Neural cell (in vitro differentiated cells): ENCODE measurements at regions not wholly inside any gene's neighbourhood (a gene's known extent, or its start where the extent isn't known, plus 50 kb on each side); places are given as distances from the start of the nearest gene placed in this dataset.

Experiments used
- CTCF ChIP-seq: fragments of 450-650 bp; IDR thresholded peaks from 2 replicates; pipeline ENCODE4 v1.5.1; 2014; ENCODE audit warnings: antibody characterized with exemption, mild to moderate bottlenecking, moderate library complexity; ENCODE audit not compliant: poor library complexity, severe bottlenecking
- EP300 ChIP-seq: fragments of 450-650 bp; conservative IDR thresholded peaks from 2 replicates; pipeline ENCODE4 v1.6.1; 2014; ENCODE audit warnings: antibody characterized with exemption, mild to moderate bottlenecking, moderate library complexity; ENCODE audit not compliant: poor library complexity, severe bottlenecking
- EZH2 ChIP-seq: fragments of 200-600, 300-800 bp; shearing (Covaris generic), sonication (generic); IDR thresholded peaks from 2 replicates; pipeline ENCODE4 v1.6.1; 2014; ENCODE audit warnings: antibody characterized with exemption, low read length, borderline replicate concordance, mild to moderate bottlenecking; ENCODE audit not compliant: insufficient read depth, poor library complexity, severe bottlenecking
- MXI1 ChIP-seq: fragments of 450-650 bp; conservative IDR thresholded peaks from 2 replicates; pipeline ENCODE4 v1.6.1; 2014; ENCODE audit warnings: antibody characterized with exemption, mild to moderate bottlenecking; ENCODE audit not compliant: poor library complexity, severe bottlenecking
- POLR2AphosphoS5 ChIP-seq: IDR thresholded peaks from 2 replicates; pipeline ENCODE4 v1.6.1; 2012
- RAD21 ChIP-seq: fragments of 450-650 bp; conservative IDR thresholded peaks from 2 replicates; pipeline ENCODE4 v1.6.1; 2014; ENCODE audit warnings: antibody characterized with exemption, mild to moderate bottlenecking, moderate library complexity
- REST ChIP-seq: IDR thresholded peaks from 2 replicates; pipeline ENCODE4 v1.6.1; 2012; ENCODE audit warnings: borderline replicate concordance
- SMC3 ChIP-seq: fragments of 450-650 bp; conservative IDR thresholded peaks from 2 replicates; pipeline ENCODE4 v1.6.1; 2014; ENCODE audit warnings: antibody characterized with exemption, mild to moderate bottlenecking, moderate library complexity; ENCODE audit not compliant: poor library complexity
- TAF1 ChIP-seq: IDR thresholded peaks from 2 replicates; pipeline ENCODE4 v1.6.1; 2012; ENCODE audit warnings: low read depth

- TF ChIP-seq CTCF: no peak
- no peak for TF ChIP-seq RAD21
- TF ChIP-seq REST: no peak
- TF ChIP-seq EZH2: no peak
- TF ChIP-seq POLR2AphosphoS5: no peak
- no peak for TF ChIP-seq SMC3
- TF ChIP-seq EP300: no peak
- no peak for TF ChIP-seq TAF1
- no peak for TF ChIP-seq MXI1
Observed at GRCh38 chr3:82354228-82354627, 592.8 kb upstream of the GBE1 start.
